GM20431 (cell line): ENCODE measurements at regions not wholly inside any gene's neighbourhood (a gene's known extent, or its start where the extent isn't known, plus 50 kb on each side); places are given as distances from the start of the nearest gene placed in this dataset.

Experiments used
- in situ Hi-C: fragments of 300-500 bp; cut with MseI, MboI; formaldehyde crosslinking; loops from one replicate; pipeline ENCODE4 v1.15.0; 2020; ENCODE audit warnings: low sequenced_read_pairs; ENCODE audit not compliant: unreplicated experiment

GRCh38 chr2:226623587-226624368, 175.8 kb downstream of the IRS1 start:
- in situ Hi-C loops, result no loop called here

GRCh38 chr2:226622484-226622883, 177.1 kb downstream of the IRS1 start:
- in situ Hi-C loops, result no loop called here

GRCh38 chr2:226620176-226620575, 179.4 kb downstream of the IRS1 start:
- in situ Hi-C loops, result no loop called here

- in situ Hi-C loops, result no loop called here
Observed at GRCh38 chr2:226619707-226620106, 179.9 kb downstream of the IRS1 start.

- in situ Hi-C loops, result no loop called here
Observed at GRCh38 chr2:226618875-226619605, 180.6 kb downstream of the IRS1 start.

GRCh38 chr2:226618544-226618874, 181.1 kb downstream of the IRS1 start:
- in situ Hi-C loops, result no loop called here

- in situ Hi-C loops, result no loop called here
Observed at GRCh38 chr2:226615891-226616290, 183.7 kb downstream of the IRS1 start.

GRCh38 chr2:226611944-226612318, 187.7 kb downstream of the IRS1 start:
- in situ Hi-C loops, result no loop called here

- in situ Hi-C loops, result no loop called here
Observed at GRCh38 chr2:226611196-226611943, 188.2 kb downstream of the IRS1 start.

GRCh38 chr2:226609366-226609765, 190.3 kb downstream of the IRS1 start:
- in situ Hi-C loops, result no loop called here

GRCh38 chr2:226608451-226608850, 191.2 kb downstream of the IRS1 start:
- in situ Hi-C loops, result no loop called here

- in situ Hi-C loops, result no loop called here
Observed at GRCh38 chr2:226607379-226607778, 192.2 kb downstream of the IRS1 start.

GRCh38 chr2:226605642-226606041, 194.0 kb downstream of the IRS1 start:
- in situ Hi-C loops, result no loop called here

GRCh38 chr2:226603606-226604005, 196.0 kb downstream of the IRS1 start:
- in situ Hi-C loops, result no loop called here

GRCh38 chr2:226601881-226602662, 197.5 kb downstream of the IRS1 start:
- in situ Hi-C loops, result no loop called here

GRCh38 chr2:226600802-226601201, 198.8 kb downstream of the IRS1 start:
- in situ Hi-C loops, result no loop called here

GRCh38 chr2:226600184-226600583, 199.4 kb downstream of the IRS1 start:
- in situ Hi-C loops, result no loop called here

GRCh38 chr2:226589043-226589442, 210.6 kb downstream of the IRS1 start:
- in situ Hi-C loops, result no loop called here

GRCh38 chr2:226585130-226585561, 214.5 kb downstream of the IRS1 start:
- in situ Hi-C loops, result no loop called here

GRCh38 chr2:226584518-226585055, 215.0 kb downstream of the IRS1 start:
- in situ Hi-C loops, result no loop called here
